ENCODE measurements at regions not wholly inside any gene's neighbourhood (a gene's known extent, or its start where the extent isn't known, plus 50 kb on each side); places are given as distances from the start of the nearest gene placed in this dataset.

DNA sequence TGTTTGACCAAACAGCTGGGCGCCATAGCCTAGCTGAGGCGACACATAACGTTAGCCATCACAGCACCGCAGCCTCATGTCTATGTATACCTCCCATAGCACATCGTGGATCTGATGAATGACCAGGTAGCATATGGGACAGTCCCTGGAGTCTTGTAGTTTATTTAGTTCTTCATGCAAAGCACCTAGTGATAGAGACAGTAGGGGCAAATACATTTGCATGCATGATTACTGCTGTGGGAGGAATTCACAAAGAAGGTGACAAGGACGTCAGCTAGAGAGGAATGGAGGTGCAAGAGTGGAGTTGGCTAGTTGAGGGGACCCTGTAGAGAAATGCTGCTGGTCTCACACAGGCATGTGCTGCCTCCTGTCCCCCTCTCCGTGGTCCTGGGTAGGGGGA is 478.9 kb upstream of the HS6ST1 start:
- no peak overlapping the region for H3K4me3 ChIP-seq (replicated peaks in 1 of 4; ENCODE audit: control extremely low read depth in 1 of 4, insufficient read depth in 1 of 4, low read depth in 3 of 4, low read length in 4 of 4)
- H4K20me1 ChIP-seq (ENCODE audit: control insufficient read depth, extremely low read depth, insufficient read depth, low read length): no peaks in the 10 kb centered on the region
- no peaks in the 10 kb centered on the region for H3K9me3 ChIP-seq (ENCODE audit: control insufficient read depth, insufficient read depth, low read depth, low read length)
- H2AFZ ChIP-seq (ENCODE audit: low read length): no peak overlapping the region
- no peaks in the 10 kb centered on the region for H3K36me3 ChIP-seq (ENCODE audit: control insufficient read depth, insufficient read depth, low read length)
- H3K4me2 ChIP-seq (ENCODE audit: extremely low read depth, insufficient read depth, low read length): no peak overlapping the region
- H3K4me1 ChIP-seq (ENCODE audit: control insufficient read depth, extremely low read depth, insufficient read depth, low read length): no peaks in the 10 kb centered on the region
- no peaks in the 10 kb centered on the region for H3K27me3 ChIP-seq (ENCODE audit: control insufficient read depth, insufficient read depth, low read length)
- no peak for DNase-seq (ENCODE audit: low read depth in 2 of 2)
- TF ChIP-seq, protein P1, sequence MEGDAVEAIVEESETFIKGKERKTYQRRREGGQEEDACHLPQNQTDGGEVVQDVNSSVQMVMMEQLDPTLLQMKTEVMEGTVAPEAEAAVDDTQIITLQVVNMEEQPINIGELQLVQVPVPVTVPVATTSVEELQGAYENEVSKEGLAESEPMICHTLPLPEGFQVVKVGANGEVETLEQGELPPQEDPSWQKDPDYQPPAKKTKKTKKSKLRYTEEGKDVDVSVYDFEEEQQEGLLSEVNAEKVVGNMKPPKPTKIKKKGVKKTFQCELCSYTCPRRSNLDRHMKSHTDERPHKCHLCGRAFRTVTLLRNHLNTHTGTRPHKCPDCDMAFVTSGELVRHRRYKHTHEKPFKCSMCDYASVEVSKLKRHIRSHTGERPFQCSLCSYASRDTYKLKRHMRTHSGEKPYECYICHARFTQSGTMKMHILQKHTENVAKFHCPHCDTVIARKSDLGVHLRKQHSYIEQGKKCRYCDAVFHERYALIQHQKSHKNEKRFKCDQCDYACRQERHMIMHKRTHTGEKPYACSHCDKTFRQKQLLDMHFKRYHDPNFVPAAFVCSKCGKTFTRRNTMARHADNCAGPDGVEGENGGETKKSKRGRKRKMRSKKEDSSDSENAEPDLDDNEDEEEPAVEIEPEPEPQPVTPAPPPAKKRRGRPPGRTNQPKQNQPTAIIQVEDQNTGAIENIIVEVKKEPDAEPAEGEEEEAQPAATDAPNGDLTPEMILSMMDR (conservative IDR thresholded peaks at IDR 0.05 in 1 of 2, IDR thresholded peaks at IDR 0.05 in 1 of 2; ENCODE audit: low read depth in 1 of 2, low read length in 2 of 2): no peak
- TF ChIP-seq EZH2 (IDR thresholded peaks at IDR 0.05; ENCODE audit: low read length, missing control alignments): no peak
- no peak overlapping the region for H3K9ac ChIP-seq (ENCODE audit: insufficient read depth, low read length)
- no peak overlapping the region for H3K27ac ChIP-seq (ENCODE audit: insufficient read depth, low read length)
- no peaks in the 10 kb centered on the region for H3K79me2 ChIP-seq (ENCODE audit: control insufficient read depth, insufficient read depth, low read length)

DNA sequence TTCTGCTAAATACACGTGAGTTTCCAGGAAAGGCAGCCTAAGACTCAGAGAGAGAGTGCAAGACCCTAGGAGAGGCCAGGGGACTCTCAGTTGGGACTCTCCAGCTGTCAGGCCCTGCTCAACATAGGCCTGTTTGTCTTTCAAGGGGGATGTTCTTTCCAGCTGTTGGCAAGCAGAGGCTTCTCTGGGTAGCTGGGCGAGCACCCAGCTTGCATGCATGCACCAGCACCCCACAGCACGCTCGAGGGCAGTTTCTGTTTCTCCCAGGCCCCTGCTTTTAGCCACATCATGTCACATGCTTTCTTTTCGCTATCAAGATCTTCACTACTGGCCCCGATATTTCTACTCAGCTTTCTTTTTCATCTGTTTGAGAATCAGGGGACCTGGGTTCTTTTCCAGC is 479.3 kb upstream of the HS6ST1 start:
- Histone ChIP-seq H3K4me3 (replicated peaks in 1 of 4; ENCODE audit: control extremely low read depth in 1 of 4, insufficient read depth in 1 of 4, low read depth in 3 of 4, low read length in 4 of 4) (no peak overlapping the region), H3K27ac (ENCODE audit: insufficient read depth, low read length) (no peak overlapping the region), H3K27me3 (ENCODE audit: control insufficient read depth, insufficient read depth, low read length) (no peaks in the 10 kb centered on the region), H3K9ac (ENCODE audit: insufficient read depth, low read length) (no peak overlapping the region), H2AFZ (ENCODE audit: low read length) (no peak overlapping the region), H3K4me2 (ENCODE audit: extremely low read depth, insufficient read depth, low read length) (no peak overlapping the region), H3K4me1 (ENCODE audit: control insufficient read depth, extremely low read depth, insufficient read depth, low read length) (no peaks in the 10 kb centered on the region), H3K79me2 (ENCODE audit: control insufficient read depth, insufficient read depth, low read length) (no peaks in the 10 kb centered on the region), H3K36me3 (ENCODE audit: control insufficient read depth, insufficient read depth, low read length) (no peaks in the 10 kb centered on the region), H3K9me3 (ENCODE audit: control insufficient read depth, insufficient read depth, low read depth, low read length) (no peaks in the 10 kb centered on the region), H4K20me1 (ENCODE audit: control insufficient read depth, extremely low read depth, insufficient read depth, low read length) (no peaks in the 10 kb centered on the region)
- DNase-seq (ENCODE audit: low read depth in 2 of 2): no peak
- no peak for TF ChIP-seq EZH2 (IDR thresholded peaks at IDR 0.05; ENCODE audit: low read length, missing control alignments)
- TF ChIP-seq, protein P1 (conservative IDR thresholded peaks at IDR 0.05 in 1 of 2, IDR thresholded peaks at IDR 0.05 in 1 of 2; ENCODE audit: low read depth in 1 of 2, low read length in 2 of 2): no peak

DNA sequence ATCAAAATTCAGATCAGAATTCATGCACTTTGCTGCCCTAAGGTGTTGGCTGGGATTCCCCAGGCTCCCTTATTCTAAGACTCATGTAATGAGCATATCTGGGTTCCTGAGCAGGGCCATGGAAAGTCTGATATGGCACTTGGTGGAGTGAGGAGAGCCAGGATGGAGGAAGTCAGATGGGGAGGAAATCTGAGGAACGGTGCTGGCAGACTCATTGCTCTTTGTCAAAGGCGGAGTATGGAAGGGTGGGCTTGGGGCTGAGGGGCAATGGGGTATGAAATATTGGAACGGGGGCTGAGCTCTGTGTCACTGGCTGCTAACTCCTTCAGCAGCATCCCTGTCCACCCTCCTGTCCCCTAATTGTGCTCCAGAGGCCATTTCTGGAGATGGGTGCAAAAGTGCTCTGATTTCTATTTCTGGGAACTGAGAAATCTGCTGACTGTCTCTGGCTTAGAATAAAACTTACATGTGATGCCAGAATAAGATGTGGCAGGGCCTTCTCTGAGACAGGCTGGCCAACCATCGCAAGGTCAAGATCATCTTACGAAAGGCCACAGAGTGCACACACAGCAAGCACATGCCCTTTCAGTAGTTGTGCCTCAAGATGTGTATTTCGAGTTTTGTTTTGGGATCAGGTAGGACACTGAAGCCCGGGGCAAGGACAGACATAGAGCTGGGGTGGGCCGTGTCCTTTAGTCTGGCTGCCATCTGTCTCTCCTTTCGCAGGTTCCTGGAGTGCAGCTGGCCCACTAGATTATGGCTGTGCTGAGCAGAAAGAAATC is 480.0 kb upstream of the HS6ST1 start:
- H4K20me1 ChIP-seq (ENCODE audit: control insufficient read depth, extremely low read depth, insufficient read depth, low read length): no peaks in the 10 kb centered on the region
- H3K79me2 ChIP-seq (ENCODE audit: control insufficient read depth, insufficient read depth, low read length): no peaks in the 10 kb centered on the region
- no peaks in the 10 kb centered on the region for H3K36me3 ChIP-seq (ENCODE audit: control insufficient read depth, insufficient read depth, low read length)
- H3K4me1 ChIP-seq (ENCODE audit: control insufficient read depth, extremely low read depth, insufficient read depth, low read length): no peaks in the 10 kb centered on the region
- DNase-seq (ENCODE audit: low read depth in 2 of 2): no peak
- no peaks in the 10 kb centered on the region for H3K27me3 ChIP-seq (ENCODE audit: control insufficient read depth, insufficient read depth, low read length)
- no peak for TF ChIP-seq EZH2 (IDR thresholded peaks at IDR 0.05; ENCODE audit: low read length, missing control alignments)
- TF ChIP-seq, protein P1 (conservative IDR thresholded peaks at IDR 0.05 in 1 of 2, IDR thresholded peaks at IDR 0.05 in 1 of 2; ENCODE audit: low read depth in 1 of 2, low read length in 2 of 2): no peak
- H3K27ac ChIP-seq (ENCODE audit: insufficient read depth, low read length): no peak overlapping the region
- no peaks in the 10 kb centered on the region for H3K9me3 ChIP-seq (ENCODE audit: control insufficient read depth, insufficient read depth, low read depth, low read length)
- H3K4me3 ChIP-seq (replicated peaks in 1 of 4; ENCODE audit: control extremely low read depth in 1 of 4, insufficient read depth in 1 of 4, low read depth in 3 of 4, low read length in 4 of 4): no peak overlapping the region
- no peak overlapping the region for H3K9ac ChIP-seq (ENCODE audit: insufficient read depth, low read length)
- H3K4me2 ChIP-seq (ENCODE audit: extremely low read depth, insufficient read depth, low read length): no peak overlapping the region
- no peak overlapping the region for H2AFZ ChIP-seq (ENCODE audit: low read length)
